Mammary epithelial cell (primary cell): ENCODE measurements at regions not wholly inside any gene's neighbourhood (a gene's known extent, or its start where the extent isn't known, plus 50 kb on each side); places are given as distances from the start of the nearest gene placed in this dataset.

Experiments
- CTCF ChIP-seq, 2 donors: IDR thresholded peaks in 1 of 2; conservative IDR thresholded peaks in 1 of 2; 2 replicates each; pipeline ENCODE4 v1.5.1; 2011 to 2012; ENCODE audit warnings: inconsistent platforms in 2 of 2, low read length in 2 of 2, mild to moderate bottlenecking in 2 of 2, control low read depth in 1 of 2, low read depth in 1 of 2; ENCODE audit not compliant: insufficient read depth in 1 of 2; ENCODE audit errors: extremely low read depth in 1 of 2
- EZH2 ChIP-seq: IDR thresholded peaks from 2 replicates; pipeline ENCODE4 v1.6.1; 2012; ENCODE audit warnings: low read length, inconsistent platforms, borderline replicate concordance

GRCh38 chr18:78154853-78155252, 824.8 kb upstream of the SALL3 start:
- no peak for TF ChIP-seq CTCF (conservative IDR thresholded peaks at IDR 0.05 in 1 of 2, IDR thresholded peaks at IDR 0.05 in 1 of 2; ENCODE audit: extremely low read depth in 1 of 2, insufficient read depth in 1 of 2, low read depth in 1 of 2, low read length in 2 of 2)
- no peak for TF ChIP-seq EZH2
